ENCODE measurements at regions not wholly inside any gene's neighbourhood (a gene's known extent, or its start where the extent isn't known, plus 50 kb on each side); places are given as distances from the start of the nearest gene placed in this dataset.

DNA sequence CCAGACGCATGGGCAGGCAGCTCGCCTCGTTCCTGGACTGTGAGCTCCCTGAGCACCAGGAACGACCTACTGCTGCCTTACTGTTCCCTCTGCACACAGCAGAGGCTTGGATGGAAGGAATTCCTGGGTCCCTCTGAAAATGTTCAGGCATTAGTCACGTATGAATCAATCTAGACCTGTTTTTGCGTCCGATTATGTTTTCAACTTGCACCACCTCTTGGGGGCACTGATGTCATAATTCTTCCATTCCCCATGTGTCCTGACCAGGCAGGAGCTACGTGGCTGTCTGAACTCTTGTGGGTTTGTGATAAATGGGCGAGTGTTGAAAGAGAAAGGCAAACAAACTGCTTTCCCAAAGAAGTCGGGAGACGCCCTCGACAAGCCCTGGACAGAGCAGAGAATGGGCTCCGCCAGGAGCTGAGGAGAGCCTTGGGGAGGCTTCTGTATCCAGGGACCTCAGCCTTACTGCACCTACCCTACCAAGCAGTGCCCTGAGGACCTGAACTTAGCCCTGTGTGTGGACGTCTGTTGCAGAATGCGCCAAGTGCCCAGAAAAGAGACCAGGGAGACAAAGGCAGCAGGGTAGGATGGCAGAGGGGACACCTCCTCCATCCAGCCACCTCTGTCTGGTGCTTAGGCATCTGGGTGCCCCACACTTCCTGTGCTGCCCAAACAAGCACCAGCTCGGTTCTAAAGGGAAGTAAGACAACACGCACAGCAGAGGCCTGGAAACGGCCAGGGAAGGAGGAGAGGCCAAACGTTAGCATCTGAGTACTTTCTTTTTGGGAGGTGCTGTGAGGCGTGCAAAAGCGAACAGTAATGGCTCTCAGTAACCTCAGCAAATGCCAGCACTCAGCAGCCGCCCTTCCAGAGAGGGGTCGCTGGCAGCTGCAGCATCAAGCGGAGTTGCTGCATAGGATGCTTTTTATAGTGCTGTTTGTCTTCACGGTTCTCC is 124.2 kb downstream of the LY86 start:
- TF ChIP-seq, protein P1, sequence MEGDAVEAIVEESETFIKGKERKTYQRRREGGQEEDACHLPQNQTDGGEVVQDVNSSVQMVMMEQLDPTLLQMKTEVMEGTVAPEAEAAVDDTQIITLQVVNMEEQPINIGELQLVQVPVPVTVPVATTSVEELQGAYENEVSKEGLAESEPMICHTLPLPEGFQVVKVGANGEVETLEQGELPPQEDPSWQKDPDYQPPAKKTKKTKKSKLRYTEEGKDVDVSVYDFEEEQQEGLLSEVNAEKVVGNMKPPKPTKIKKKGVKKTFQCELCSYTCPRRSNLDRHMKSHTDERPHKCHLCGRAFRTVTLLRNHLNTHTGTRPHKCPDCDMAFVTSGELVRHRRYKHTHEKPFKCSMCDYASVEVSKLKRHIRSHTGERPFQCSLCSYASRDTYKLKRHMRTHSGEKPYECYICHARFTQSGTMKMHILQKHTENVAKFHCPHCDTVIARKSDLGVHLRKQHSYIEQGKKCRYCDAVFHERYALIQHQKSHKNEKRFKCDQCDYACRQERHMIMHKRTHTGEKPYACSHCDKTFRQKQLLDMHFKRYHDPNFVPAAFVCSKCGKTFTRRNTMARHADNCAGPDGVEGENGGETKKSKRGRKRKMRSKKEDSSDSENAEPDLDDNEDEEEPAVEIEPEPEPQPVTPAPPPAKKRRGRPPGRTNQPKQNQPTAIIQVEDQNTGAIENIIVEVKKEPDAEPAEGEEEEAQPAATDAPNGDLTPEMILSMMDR (IDR thresholded peaks at IDR 0.05) = no peak
- TF ChIP-seq EZH2phosphoT487 (IDR thresholded peaks at IDR 0.05) (no peak), EZH2 (IDR thresholded peaks at IDR 0.05) (no peak)

All from neural progenitor cell (in vitro differentiated cells).